ENCODE measurements at regions not wholly inside any gene's neighbourhood (a gene's known extent, or its start where the extent isn't known, plus 50 kb on each side); places are given as distances from the start of the nearest gene placed in this dataset.
"Not testable (repeated sequence)": the region's sequence is repeated elsewhere in the genome, so short reads cannot be mapped to it uniquely, and the experiment has no call there.

DNA sequence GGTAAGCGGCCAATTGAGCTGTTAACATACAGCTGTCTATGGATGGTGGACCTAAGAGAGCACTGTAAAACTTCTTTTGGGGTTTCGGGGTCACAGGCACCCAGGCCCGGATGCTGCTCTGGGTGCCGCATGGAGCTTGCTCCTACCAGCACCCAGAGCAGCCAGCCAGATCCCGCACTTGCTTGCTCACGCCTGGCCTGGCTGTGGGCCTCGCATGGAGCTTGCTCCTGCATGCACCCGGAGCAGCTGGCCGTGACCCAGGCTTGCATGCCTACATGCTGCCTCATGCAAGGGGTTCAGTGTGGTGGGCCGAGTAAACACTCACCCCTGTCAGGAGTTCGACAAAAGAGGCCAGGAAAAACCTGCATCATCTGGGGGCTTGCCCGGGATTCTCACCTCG lies 896.9 kb downstream of the SORCS1 start:
- Histone ChIP-seq H3K4me2 (ENCODE audit: insufficient read depth, low read length) (no peak overlapping the region), H3K27ac (ENCODE audit: low read depth, low read length) (no peak overlapping the region), H3K4me1 (ENCODE audit: insufficient read depth, low read length) (no peaks in the 10 kb centered on the region), H3K9me3 (ENCODE audit: low read depth, low read length) (peaks cover 4% of the 10 kb centered on the region), H3K79me2 (ENCODE audit: insufficient read depth, low read length) (no peaks in the 10 kb centered on the region), H3K27me3 (ENCODE audit: insufficient read depth, low read length) (no peaks in the 10 kb centered on the region), H3K36me3 (ENCODE audit: insufficient read depth, low read length) (no peaks in the 10 kb centered on the region), H3K4me3 (ENCODE audit: insufficient read depth, low read length) (no peak overlapping the region), H2AFZ (ENCODE audit: low read length) (no peak overlapping the region), H4K20me1 (ENCODE audit: insufficient read depth, low read length) (no peaks in the 10 kb centered on the region)
- DNase-seq (ENCODE audit: insufficient read length, low spot score, missing footprints), result no peak
- TF ChIP-seq, protein P1, sequence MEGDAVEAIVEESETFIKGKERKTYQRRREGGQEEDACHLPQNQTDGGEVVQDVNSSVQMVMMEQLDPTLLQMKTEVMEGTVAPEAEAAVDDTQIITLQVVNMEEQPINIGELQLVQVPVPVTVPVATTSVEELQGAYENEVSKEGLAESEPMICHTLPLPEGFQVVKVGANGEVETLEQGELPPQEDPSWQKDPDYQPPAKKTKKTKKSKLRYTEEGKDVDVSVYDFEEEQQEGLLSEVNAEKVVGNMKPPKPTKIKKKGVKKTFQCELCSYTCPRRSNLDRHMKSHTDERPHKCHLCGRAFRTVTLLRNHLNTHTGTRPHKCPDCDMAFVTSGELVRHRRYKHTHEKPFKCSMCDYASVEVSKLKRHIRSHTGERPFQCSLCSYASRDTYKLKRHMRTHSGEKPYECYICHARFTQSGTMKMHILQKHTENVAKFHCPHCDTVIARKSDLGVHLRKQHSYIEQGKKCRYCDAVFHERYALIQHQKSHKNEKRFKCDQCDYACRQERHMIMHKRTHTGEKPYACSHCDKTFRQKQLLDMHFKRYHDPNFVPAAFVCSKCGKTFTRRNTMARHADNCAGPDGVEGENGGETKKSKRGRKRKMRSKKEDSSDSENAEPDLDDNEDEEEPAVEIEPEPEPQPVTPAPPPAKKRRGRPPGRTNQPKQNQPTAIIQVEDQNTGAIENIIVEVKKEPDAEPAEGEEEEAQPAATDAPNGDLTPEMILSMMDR (IDR thresholded peaks at IDR 0.05; ENCODE audit: extremely low read depth, low read depth, low read length), result no peak

DNA sequence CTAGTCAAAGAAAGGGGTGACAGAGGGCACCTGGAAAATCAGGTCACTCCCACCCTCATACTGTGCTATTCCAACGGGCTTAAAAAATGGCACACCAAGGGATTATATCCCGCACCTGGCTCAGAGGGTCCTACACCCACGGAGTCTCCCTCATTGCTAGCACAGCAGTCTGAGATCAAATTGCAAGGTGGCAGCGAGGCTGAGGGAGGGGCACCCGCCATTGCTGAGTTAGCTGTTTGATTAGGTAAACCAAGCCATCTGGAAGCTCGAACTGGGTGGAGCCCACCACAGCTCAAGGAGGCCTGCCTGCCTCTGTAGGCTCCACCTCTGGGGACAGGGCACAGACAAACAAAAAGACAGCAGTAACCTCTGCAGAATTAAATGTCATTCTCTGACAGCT lies 907.1 kb downstream of the SORCS1 start:
- not testable (repeated sequence) for H3K79me2 ChIP-seq (ENCODE audit: insufficient read depth, low read length); H3K4me1 ChIP-seq (ENCODE audit: insufficient read depth, low read length); H3K27ac ChIP-seq (ENCODE audit: low read depth, low read length); H3K4me2 ChIP-seq (ENCODE audit: insufficient read depth, low read length); H4K20me1 ChIP-seq (ENCODE audit: insufficient read depth, low read length); H3K9me3 ChIP-seq (ENCODE audit: low read depth, low read length); DNase-seq (ENCODE audit: insufficient read length, low spot score, missing footprints); H3K36me3 ChIP-seq (ENCODE audit: insufficient read depth, low read length); H3K4me3 ChIP-seq (ENCODE audit: insufficient read depth, low read length); H3K27me3 ChIP-seq (ENCODE audit: insufficient read depth, low read length); H2AFZ ChIP-seq (ENCODE audit: low read length)

- no peak overlapping the region for H3K27ac ChIP-seq (ENCODE audit: low read depth, low read length)
Observed at GRCh38 chr10:106255111-106255678, 909.3 kb downstream of the SORCS1 start.

DNA sequence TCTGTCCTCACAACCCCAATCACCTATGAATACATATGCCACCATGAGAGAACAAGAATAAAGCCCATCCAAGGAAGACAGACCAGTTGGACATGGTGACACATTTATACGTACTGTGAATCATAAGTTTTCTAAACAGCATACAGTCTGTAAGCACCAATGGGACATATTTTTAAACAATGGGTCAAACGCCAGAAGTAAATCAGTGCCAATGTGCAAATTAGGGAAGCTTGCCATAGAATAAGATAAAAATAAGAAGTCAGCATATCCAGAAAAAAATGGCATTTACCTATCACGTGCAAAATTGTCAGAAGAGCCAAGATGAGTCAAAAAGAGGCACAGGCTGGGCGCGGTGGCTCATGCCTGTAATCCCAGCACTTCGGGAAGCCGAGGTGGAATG lies 910.4 kb downstream of the SORCS1 start:
- H3K4me1 ChIP-seq (ENCODE audit: insufficient read depth, low read length), result no peaks in the 10 kb centered on the region
- no peak overlapping the region for H3K4me2 ChIP-seq (ENCODE audit: insufficient read depth, low read length)
- no peak for DNase-seq (ENCODE audit: insufficient read length, low spot score, missing footprints)

More at GRCh38 chr10:106255111-106255678, 909.3 kb downstream of the SORCS1 start:
- H3K27me3 ChIP-seq (ENCODE audit: insufficient read depth, low read length), result no peaks in the 10 kb centered on the region
- TF ChIP-seq, protein P1 (IDR thresholded peaks at IDR 0.05; ENCODE audit: extremely low read depth, low read depth, low read length), result no peak
- no peak for DNase-seq (ENCODE audit: insufficient read length, low spot score, missing footprints)
- H3K4me3 ChIP-seq (ENCODE audit: insufficient read depth, low read length), result no peak overlapping the region
- H3K36me3 ChIP-seq (ENCODE audit: insufficient read depth, low read length), result no peaks in the 10 kb centered on the region
- H3K9me3 ChIP-seq (ENCODE audit: low read depth, low read length), result no peaks in the 10 kb centered on the region
- H3K79me2 ChIP-seq (ENCODE audit: insufficient read depth, low read length), result no peaks in the 10 kb centered on the region
- H4K20me1 ChIP-seq (ENCODE audit: insufficient read depth, low read length), result no peaks in the 10 kb centered on the region
- no peak overlapping the region for H2AFZ ChIP-seq (ENCODE audit: low read length)
- H3K4me2 ChIP-seq (ENCODE audit: insufficient read depth, low read length), result no peak overlapping the region
- H3K4me1 ChIP-seq (ENCODE audit: insufficient read depth, low read length), result no peaks in the 10 kb centered on the region

More for the DNA sequence above, 910.4 kb downstream of the SORCS1 start:
- Histone ChIP-seq H2AFZ (ENCODE audit: low read length) (no peak overlapping the region), H3K36me3 (ENCODE audit: insufficient read depth, low read length) (no peaks in the 10 kb centered on the region), H3K79me2 (ENCODE audit: insufficient read depth, low read length) (no peaks in the 10 kb centered on the region), H3K27me3 (ENCODE audit: insufficient read depth, low read length) (no peaks in the 10 kb centered on the region), H3K9me3 (ENCODE audit: low read depth, low read length) (no peaks in the 10 kb centered on the region), H3K4me3 (ENCODE audit: insufficient read depth, low read length) (no peak overlapping the region), H3K27ac (ENCODE audit: low read depth, low read length) (no peak overlapping the region), H4K20me1 (ENCODE audit: insufficient read depth, low read length) (no peaks in the 10 kb centered on the region)
- TF ChIP-seq, protein P1 (IDR thresholded peaks at IDR 0.05; ENCODE audit: extremely low read depth, low read depth, low read length), result no peak
